Muscle of leg (tissue), 3 donors: ENCODE measurements at regions not wholly inside any gene's neighbourhood (a gene's known extent, or its start where the extent isn't known, plus 50 kb on each side); places are given as distances from the start of the nearest gene placed in this dataset.

ENCODE experiments used
- DNase-seq: peaks from one replicate; pipeline ENCODE4 v3.0.0; 2013
- H3K27ac ChIP-seq: one replicate; pipeline ENCODE4 v1.5.1; 2013; ENCODE audit warnings: mild to moderate bottlenecking, low read length, control low read depth
- H3K27me3 ChIP-seq: one replicate; pipeline ENCODE4 v1.6.1; 2013; ENCODE audit warnings: low read length; ENCODE audit not compliant: control insufficient read depth, insufficient read depth
- H3K36me3 ChIP-seq: one replicate; pipeline ENCODE4 v1.6.1; 2013; ENCODE audit warnings: low read length; ENCODE audit not compliant: control insufficient read depth, insufficient read depth
- H3K4me1 ChIP-seq: one replicate; pipeline ENCODE4 v1.6.1; 2013; ENCODE audit warnings: low read length; ENCODE audit not compliant: control insufficient read depth, insufficient read depth
- H3K4me3 ChIP-seq: one replicate; pipeline ENCODE4 v1.5.1; 2013; ENCODE audit warnings: low read length, control low read depth
- H3K9me3 ChIP-seq: replicated peaks from 2 replicates; pipeline ENCODE4 v1.6.1; 2013; ENCODE audit warnings: low read depth, low read length; ENCODE audit not compliant: control insufficient read depth
- WGBS: methylation state at CpG from one replicate; pipeline ENCODE4 v1.1.5; 2013; ENCODE audit warnings: missing lambda C conversion rate; ENCODE audit not compliant: insufficient coverage; 5-methylcytosine and 5-hydroxymethylcytosine counted together

- Histone ChIP-seq H3K4me1 (peaks cover 2% of the 10 kb centered on the region), H3K4me3 (no peak overlapping the region), H3K27ac (no peak overlapping the region), H3K9me3 (peaks cover 2% of the 10 kb centered on the region), H3K36me3 (no peaks in the 10 kb centered on the region), H3K27me3 (no peaks in the 10 kb centered on the region)
- 89% methylated on average over 1 of the region's 3 CpGs for WGBS
- no peak for DNase-seq
Measured at GRCh38 chr2:6372317-6372901, 493.3 kb downstream of the CMPK2 start.

- Histone ChIP-seq H3K4me3 (no peak overlapping the region), H3K27ac (no peak overlapping the region), H3K9me3 (peaks cover 2% of the 10 kb centered on the region), H3K4me1 (no peaks in the 10 kb centered on the region), H3K36me3 (no peaks in the 10 kb centered on the region), H3K27me3 (no peaks in the 10 kb centered on the region)
- DNase-seq: peak; percentile 50
- WGBS: no CpG with 5 or more reads among the region's 2 CpGs
Measured at GRCh38 chr2:6381326-6381725, 484.4 kb downstream of the CMPK2 start.

- Histone ChIP-seq H3K9me3 (no peaks in the 10 kb centered on the region), H3K4me1 (no peaks in the 10 kb centered on the region), H3K36me3 (no peaks in the 10 kb centered on the region), H3K27me3 (no peaks in the 10 kb centered on the region), H3K4me3 (no peak overlapping the region), H3K27ac (no peak overlapping the region)
- no CpG with 5 or more reads among the region's 4 CpGs for WGBS
- DNase-seq: no peak
Measured at GRCh38 chr2:6384341-6384740, 481.4 kb downstream of the CMPK2 start.

- Histone ChIP-seq H3K27ac (no peak overlapping the region), H3K4me3 (no peak overlapping the region), H3K36me3 (no peaks in the 10 kb centered on the region), H3K9me3 (no peaks in the 10 kb centered on the region), H3K27me3 (no peaks in the 10 kb centered on the region), H3K4me1 (no peaks in the 10 kb centered on the region)
- DNase-seq: no peak
- whole genome bisulfite sequencing: 90% methylated on average over 10 of the region's 10 CpGs
Measured at GRCh38 chr2:6392354-6392753, 473.4 kb downstream of the CMPK2 start.

GRCh38 chr2:6392966-6393365, 472.7 kb downstream of the CMPK2 start:
- Histone ChIP-seq H3K27me3 (no peaks in the 10 kb centered on the region), H3K27ac (no peak overlapping the region), H3K36me3 (no peaks in the 10 kb centered on the region), H3K4me3 (no peak overlapping the region), H3K9me3 (no peaks in the 10 kb centered on the region), H3K4me1 (no peaks in the 10 kb centered on the region)
- 63% methylated on average over 3 of the region's 6 CpGs for WGBS
- DNase-seq: no peak

- DNase-seq: no peak
- no CpG with 5 or more reads among the region's 3 CpGs for WGBS
Measured at GRCh38 chr2:6393819-6394218, 471.9 kb downstream of the CMPK2 start.

GRCh38 chr2:6394276-6394675, 471.4 kb downstream of the CMPK2 start:
- WGBS: 81% methylated on average over 2 of the region's 2 CpGs

More at GRCh38 chr2:6393819-6394218, 471.9 kb downstream of the CMPK2 start:
- Histone ChIP-seq H3K4me3 (no peak overlapping the region), H3K27me3 (no peaks in the 10 kb centered on the region), H3K4me1 (no peaks in the 10 kb centered on the region), H3K36me3 (no peaks in the 10 kb centered on the region), H3K9me3 (no peaks in the 10 kb centered on the region), H3K27ac (no peak overlapping the region)

GRCh38 chr2:6398421-6398820, 467.3 kb downstream of the CMPK2 start:
- no CpG with 5 or more reads among the region's 2 CpGs for WGBS
- H3K36me3 ChIP-seq: no peaks in the 10 kb centered on the region
- no peaks in the 10 kb centered on the region for H3K27me3 ChIP-seq
- no peak overlapping the region for H3K27ac ChIP-seq
- DNase-seq: no peak
- no peaks in the 10 kb centered on the region for H3K4me1 ChIP-seq
- no peaks in the 10 kb centered on the region for H3K9me3 ChIP-seq
- H3K4me3 ChIP-seq: no peak overlapping the region

More at GRCh38 chr2:6394276-6394675, 471.4 kb downstream of the CMPK2 start:
- no peaks in the 10 kb centered on the region for H3K4me1 ChIP-seq
- no peaks in the 10 kb centered on the region for H3K36me3 ChIP-seq
- no peak overlapping the region for H3K27ac ChIP-seq
- no peaks in the 10 kb centered on the region for H3K9me3 ChIP-seq
- H3K4me3 ChIP-seq: no peak overlapping the region
- no peak for DNase-seq
- no peaks in the 10 kb centered on the region for H3K27me3 ChIP-seq

GRCh38 chr2:6401301-6401700, 464.4 kb downstream of the CMPK2 start:
- DNase-seq: peak; percentile 66

GRCh38 chr2:6408057-6408456, 457.6 kb downstream of the CMPK2 start:
- 72% methylated on average over 2 of the region's 2 CpGs for WGBS
- Histone ChIP-seq H3K4me3 (no peak overlapping the region), H3K27me3 (no peaks in the 10 kb centered on the region), H3K36me3 (no peaks in the 10 kb centered on the region), H3K4me1 (no peaks in the 10 kb centered on the region), H3K9me3 (no peaks in the 10 kb centered on the region), H3K27ac (no peak overlapping the region)
- no peak for DNase-seq

More at GRCh38 chr2:6401301-6401700, 464.4 kb downstream of the CMPK2 start:
- Histone ChIP-seq H3K4me1 (no peaks in the 10 kb centered on the region), H3K4me3 (no peak overlapping the region), H3K27me3 (no peaks in the 10 kb centered on the region), H3K27ac (no peak overlapping the region), H3K9me3 (no peaks in the 10 kb centered on the region), H3K36me3 (no peaks in the 10 kb centered on the region)
- no CpG with 5 or more reads among the region's 3 CpGs for WGBS

- H3K36me3 ChIP-seq: no peaks in the 10 kb centered on the region
- DNase-seq: no peak
- H3K27ac ChIP-seq: no peak overlapping the region
- H3K27me3 ChIP-seq: no peaks in the 10 kb centered on the region
- H3K4me3 ChIP-seq: no peak overlapping the region
- 27% methylated on average over 1 of the region's 3 CpGs for WGBS
- no peaks in the 10 kb centered on the region for H3K9me3 ChIP-seq
- H3K4me1 ChIP-seq: no peaks in the 10 kb centered on the region
Measured at GRCh38 chr2:6410313-6410712, 455.4 kb downstream of the CMPK2 start.
